ENCODE measurements at regions not wholly inside any gene's neighbourhood (a gene's known extent, or its start where the extent isn't known, plus 50 kb on each side); places are given as distances from the start of the nearest gene placed in this dataset.

- no peak for DNase-seq (ENCODE audit: low read depth)
Measured at GRCh38 chr3:178454726-178455125, 81.5 kb upstream of the KCNMB2 start.

- no peak for DNase-seq (ENCODE audit: low read depth)
Measured at GRCh38 chr3:178455226-178455625, 81.0 kb upstream of the KCNMB2 start.

GRCh38 chr3:178455946-178456345 is 80.3 kb upstream of the KCNMB2 start:
- DNase-seq (ENCODE audit: low read depth): no peak

- no peak for DNase-seq (ENCODE audit: low read depth)
Measured at GRCh38 chr3:178456621-178457285, 79.5 kb upstream of the KCNMB2 start.

GRCh38 chr3:178457511-178457910 is 78.7 kb upstream of the KCNMB2 start:
- no peak for DNase-seq (ENCODE audit: low read depth)

GRCh38 chr3:178458313-178459037 is 77.8 kb upstream of the KCNMB2 start:
- DNase-seq (ENCODE audit: low read depth): no peak

- no peak for DNase-seq (ENCODE audit: low read depth)
Measured at GRCh38 chr3:178459038-178459410, 77.2 kb upstream of the KCNMB2 start.

GRCh38 chr3:178465260-178466180 is 70.7 kb upstream of the KCNMB2 start:
- no peak for DNase-seq (ENCODE audit: low read depth)

- DNase-seq (ENCODE audit: low read depth): no peak
Measured at GRCh38 chr3:178472941-178473340, 63.3 kb upstream of the KCNMB2 start.

GRCh38 chr3:178474526-178474925 is 61.7 kb upstream of the KCNMB2 start:
- no peak for DNase-seq (ENCODE audit: low read depth)

GRCh38 chr3:178475062-178475461 is 61.2 kb upstream of the KCNMB2 start:
- DNase-seq (ENCODE audit: low read depth): no peak

GRCh38 chr3:178476886-178477285 is 59.4 kb upstream of the KCNMB2 start:
- DNase-seq (ENCODE audit: low read depth): no peak

- no peak for DNase-seq (ENCODE audit: low read depth)
Measured at GRCh38 chr3:178479446-178479845, 56.8 kb upstream of the KCNMB2 start.

- DNase-seq (ENCODE audit: low read depth): no peak
Measured at GRCh38 chr3:178479860-178480259, 56.4 kb upstream of the KCNMB2 start.

- no peak for DNase-seq (ENCODE audit: low read depth)
Measured at GRCh38 chr3:178480274-178480673, 56.0 kb upstream of the KCNMB2 start.

- no peak for DNase-seq (ENCODE audit: low read depth)
Measured at GRCh38 chr3:178480795-178481194, 55.4 kb upstream of the KCNMB2 start.

GRCh38 chr3:178482981-178483380 is 53.3 kb upstream of the KCNMB2 start:
- DNase-seq (ENCODE audit: low read depth): no peak

GRCh38 chr3:178483704-178484103 is 52.5 kb upstream of the KCNMB2 start:
- DNase-seq (ENCODE audit: low read depth): no peak

- DNase-seq (ENCODE audit: low read depth): no peak
Measured at GRCh38 chr3:178485756-178486155, 50.5 kb upstream of the KCNMB2 start.
